HuH-7.5 (cell line): ENCODE measurements at regions not wholly inside any gene's neighbourhood (a gene's known extent, or its start where the extent isn't known, plus 50 kb on each side); places are given as distances from the start of the nearest gene placed in this dataset.
"Not testable (repeated sequence)": the region's sequence is repeated elsewhere in the genome, so short reads cannot be mapped to it uniquely, and the experiment has no call there.

Experiments
- DNase-seq: peaks from one replicate; pipeline ENCODE4 v3.0.0; 2011; ENCODE audit warnings: low spot score

DNA sequence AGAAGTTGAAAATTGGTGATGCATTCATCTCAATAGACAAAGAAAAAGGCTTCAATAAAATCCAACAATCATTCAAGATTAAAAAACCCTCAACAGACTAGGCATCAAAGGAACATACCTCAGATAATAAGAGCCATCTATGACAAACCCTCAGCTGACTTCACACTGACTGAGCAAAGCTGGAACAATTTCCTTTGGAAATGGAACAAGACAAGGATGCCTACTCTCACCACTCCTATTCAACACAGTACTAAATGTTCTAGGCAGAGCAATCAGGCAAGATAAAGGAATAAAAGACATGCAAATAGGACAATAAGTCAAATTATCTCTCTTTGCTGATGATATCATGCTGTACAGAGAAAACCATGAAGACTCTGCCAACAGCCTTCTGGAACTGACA, 1188.1 kb downstream of the DTWD2 start:
- DNase-seq = no peak

DNA sequence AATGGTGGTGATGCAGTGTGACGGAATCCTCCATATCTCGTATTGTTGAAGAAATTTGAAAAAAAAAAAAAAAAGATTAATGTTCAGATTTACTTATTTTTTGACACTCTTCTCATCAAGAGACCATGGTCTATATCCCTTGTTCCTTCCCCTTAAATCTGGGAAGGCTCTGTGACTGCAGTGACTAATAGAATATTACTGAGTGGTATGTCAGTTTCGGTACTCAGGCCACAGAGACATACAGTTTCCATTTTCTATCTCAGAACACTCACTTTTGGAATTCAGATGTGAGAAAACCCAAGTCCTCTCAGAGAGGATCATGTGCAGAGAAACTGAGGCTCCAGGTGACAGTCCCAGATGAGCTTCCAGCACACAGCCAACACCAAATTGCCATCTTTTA, 1193.5 kb downstream of the DTWD2 start:
- DNase-seq = no peak

DNA sequence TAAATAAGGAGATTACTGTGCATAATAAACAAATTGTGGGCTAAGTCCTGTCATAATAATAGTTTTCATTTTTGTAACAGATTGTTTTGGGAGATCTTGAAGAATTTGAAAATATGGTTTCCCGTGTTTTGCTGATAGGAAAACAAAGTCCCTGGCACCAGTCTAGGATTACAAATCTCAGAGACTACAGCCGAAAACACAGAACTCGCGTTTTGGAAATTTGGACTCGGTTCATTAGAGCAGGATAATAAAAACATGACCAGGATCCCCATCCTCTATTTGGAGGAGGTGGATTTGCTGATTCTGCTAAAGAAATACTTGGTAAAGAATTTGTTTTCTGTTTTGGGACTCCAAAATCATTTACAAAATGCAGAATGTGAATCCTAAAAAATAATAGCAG, 1194.4 kb downstream of the DTWD2 start:
- DNase-seq = no peak

DNA sequence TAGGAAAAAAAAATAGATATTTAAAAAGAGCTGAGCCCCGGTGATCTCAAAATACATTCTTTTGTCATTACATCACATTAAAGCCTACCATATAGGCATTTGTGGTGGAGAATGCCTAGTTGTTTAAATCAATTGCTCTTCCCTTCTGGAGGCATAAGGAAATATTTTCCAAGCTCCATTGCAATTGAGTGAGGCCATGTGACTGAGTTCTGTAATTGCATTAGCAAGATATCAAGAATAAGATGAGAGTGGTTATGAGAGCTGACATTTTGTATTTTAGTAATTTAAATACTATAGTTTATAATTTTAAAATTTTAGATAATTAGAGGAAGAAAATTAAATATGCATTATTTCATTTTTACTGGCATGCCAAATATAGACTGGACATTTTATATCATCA, 1195.9 kb downstream of the DTWD2 start:
- DNase-seq = no peak

DNA sequence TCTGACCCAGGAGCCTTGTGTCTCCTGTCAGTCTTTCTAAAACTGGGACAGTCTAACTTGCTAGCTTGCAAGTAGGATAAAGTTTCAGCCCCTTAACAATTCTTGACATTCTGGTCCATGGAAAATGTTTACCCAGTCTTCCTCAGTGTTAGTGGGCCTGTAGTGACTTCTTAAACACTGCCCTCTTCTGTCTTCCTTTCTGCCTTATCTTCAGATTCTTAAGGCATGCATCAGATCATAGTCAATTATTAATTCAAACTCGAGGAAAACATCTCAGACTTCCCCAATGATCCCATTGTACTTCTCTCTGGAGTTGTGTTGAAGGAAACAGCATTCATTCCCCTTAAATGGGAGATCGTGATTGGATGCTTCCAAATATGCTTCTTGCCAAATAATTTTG, 1199.8 kb downstream of the DTWD2 start:
- DNase-seq = no peak

DNA sequence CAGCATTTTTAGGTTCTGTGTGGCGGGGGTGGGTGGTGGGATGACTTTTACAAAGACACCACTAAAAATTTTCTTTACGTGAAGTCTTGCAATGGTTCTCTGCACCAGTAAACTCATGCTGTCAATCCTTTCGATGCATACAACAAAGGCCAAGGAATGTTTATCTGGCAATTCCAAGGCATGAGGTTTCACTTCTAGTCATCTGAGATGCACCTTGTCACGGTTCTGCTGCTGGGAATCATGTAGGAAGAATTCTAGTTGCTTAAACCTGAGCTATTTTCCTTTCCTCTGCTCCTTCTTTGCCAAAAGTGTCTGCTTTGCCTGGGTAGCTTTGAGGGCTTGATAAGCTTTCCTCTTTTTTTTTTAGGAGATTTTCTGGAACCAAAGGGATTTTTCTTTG, 1204.5 kb upstream of the SEMA6A start:
- DNase-seq = no peak

DNA sequence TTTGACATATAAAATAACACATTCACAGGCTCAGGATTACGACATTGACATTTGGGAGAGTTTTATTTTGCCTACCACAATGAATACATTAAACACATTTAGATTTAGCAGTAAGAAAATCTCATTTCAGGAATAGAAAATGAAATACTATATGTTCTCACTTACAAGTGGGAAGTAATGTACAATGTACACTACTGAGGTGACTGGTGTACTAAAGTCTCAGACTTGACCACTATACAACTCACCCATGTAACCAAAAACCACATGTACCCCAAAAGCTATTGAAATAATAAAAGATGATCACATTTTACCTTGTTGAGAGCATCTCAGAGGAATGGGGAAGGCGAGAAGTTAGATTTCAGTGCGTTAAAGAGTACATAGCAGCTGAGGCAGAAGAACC, 1202.4 kb upstream of the SEMA6A start:
- DNase-seq = no peak

DNA sequence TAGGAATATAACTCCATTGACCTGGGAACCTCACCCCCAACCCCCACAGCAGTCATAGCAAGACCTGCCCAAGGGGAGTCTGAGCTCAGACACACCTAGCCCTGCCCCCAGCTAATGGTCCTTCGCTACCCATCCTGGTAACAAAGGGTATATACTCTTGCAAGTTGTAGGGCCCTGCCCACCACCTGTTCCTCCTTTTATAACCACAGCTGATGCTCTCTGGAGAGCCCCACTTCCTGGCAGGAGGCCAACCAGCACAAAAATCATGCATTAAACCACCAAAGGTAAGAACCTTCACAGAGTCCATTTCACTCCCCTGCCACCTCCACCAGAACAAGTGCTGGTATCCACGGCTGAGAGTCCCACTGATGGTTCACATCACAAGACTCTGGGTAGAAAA, 1195.3 kb upstream of the SEMA6A start:
- DNase-seq = no peak

DNA sequence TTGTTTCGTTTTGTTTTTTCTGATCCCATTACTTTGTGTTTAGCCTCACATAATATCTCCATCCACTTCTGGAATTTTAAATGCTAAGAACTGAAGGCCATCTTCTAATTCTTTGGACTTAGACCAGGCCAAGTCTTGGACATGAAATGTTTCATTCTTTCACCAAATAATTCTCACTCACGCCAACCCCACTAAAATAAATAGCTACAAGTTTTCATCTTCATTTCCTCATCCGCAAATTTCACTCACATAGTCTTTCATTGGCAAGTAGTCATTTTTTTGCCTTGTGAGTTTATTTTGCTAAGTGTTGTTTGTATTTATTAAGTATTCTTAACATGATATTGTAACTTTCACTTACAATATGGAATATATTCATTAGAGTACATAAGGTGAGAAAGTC, 1188.6 kb upstream of the SEMA6A start:
- DNase-seq = no peak

DNA sequence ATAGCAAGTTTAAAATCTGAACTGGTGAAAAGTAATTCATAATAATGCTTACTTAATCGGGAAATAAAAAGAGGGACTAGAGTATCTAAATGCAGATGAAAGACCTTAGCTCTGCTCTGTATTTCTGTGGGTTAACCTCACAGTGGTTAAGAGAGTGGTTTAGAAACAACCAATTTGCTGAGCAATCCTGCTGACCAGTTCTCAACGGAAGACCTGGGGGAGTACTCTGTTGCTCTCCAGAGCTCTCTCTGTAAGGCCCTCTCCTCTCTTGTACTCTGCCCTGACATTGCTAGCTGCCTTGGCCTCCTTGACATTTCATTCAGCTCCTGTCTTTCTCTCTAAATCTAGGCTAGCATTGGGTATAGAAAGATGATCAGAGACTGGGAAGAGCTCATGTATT, 1186.6 kb upstream of the SEMA6A start:
- DNase-seq = no peak

DNA sequence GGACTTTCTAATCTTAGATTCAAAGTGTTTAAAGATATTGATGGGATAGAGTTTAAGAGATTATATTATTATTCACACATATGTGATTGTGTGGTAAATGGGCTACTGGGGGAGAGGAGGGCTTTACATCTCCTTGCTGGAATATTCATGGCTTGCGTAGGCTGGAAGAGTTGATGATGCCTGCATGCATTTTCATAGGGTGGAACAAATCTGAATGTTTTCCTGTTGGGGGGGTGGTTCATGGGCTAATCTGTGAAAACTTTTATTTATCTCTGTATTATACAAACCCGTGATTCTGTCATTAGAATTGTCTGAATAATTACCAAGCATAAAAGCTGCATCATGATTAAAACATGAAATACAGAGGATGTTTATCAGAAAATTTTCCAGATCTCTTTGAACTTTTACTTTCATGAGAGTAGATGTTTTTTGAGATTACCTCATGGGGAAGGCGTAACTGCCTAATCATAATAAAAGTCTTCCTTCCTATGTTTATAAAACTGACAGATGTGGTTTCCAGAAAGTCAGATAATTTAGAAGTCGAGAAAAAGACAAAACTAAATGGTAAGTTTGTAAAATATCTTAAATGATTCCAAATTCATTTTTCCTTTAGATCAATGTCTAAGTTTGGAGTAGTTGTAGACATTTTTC, 1185.4 kb upstream of the SEMA6A start:
- DNase-seq = no peak

DNA sequence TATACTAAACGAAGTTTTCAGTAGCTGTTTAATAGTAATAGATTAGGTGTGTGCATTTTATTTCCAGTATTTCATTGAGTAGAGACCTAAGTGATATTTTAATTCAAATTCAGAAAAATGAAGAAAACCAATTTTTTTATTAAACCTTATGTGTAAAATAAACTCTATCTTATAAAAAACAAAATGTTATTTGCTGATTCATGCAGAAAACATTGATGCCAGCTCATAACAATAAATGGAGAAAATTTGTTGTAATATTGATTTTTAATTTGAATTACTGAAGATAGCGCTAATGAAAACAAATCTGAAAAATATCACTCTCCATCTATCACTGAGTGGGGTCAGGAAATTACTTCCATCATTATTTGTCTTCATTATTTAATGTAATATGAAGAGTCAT, 1177.8 kb upstream of the SEMA6A start:
- DNase-seq = no peak

DNA sequence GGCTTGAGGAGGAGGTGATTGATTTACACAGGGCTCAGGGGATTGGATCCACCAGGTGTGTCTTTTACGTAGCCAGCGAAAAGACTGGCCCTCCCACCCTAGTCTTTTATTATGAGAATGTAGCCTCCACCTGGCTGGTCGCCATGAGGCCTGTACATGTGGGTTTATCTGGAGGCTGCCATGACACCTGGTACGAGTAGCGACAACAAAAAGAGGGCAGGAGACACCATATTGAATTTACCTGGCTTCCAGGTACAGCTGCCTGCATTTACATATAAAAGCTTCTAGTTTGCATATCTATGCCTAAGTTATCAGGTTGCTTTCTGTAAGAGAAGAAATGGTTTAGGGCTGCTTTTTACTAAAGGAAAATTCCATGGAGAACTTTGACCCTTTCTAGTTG, 1173.7 kb upstream of the SEMA6A start:
- DNase-seq = no peak

DNA sequence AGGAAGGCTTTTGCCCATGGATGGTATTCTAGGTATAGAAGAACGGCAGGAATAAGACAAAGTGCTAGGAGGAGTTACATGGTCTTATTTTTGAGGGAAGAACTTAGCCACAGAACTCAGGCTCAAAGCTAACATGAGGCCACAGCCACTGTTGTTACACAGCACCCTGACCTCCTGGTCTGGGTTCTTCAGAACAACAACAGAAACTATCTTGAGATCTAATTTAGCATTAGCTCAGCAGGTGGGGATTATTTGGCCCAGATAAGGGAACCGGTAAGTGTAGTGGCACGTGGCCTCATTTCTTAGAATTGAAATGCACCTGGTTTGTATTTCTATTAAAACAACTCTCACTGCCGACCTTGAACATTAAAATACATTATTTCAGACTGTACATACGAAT, 1168.7 kb upstream of the SEMA6A start:
- DNase-seq = no peak

DNA sequence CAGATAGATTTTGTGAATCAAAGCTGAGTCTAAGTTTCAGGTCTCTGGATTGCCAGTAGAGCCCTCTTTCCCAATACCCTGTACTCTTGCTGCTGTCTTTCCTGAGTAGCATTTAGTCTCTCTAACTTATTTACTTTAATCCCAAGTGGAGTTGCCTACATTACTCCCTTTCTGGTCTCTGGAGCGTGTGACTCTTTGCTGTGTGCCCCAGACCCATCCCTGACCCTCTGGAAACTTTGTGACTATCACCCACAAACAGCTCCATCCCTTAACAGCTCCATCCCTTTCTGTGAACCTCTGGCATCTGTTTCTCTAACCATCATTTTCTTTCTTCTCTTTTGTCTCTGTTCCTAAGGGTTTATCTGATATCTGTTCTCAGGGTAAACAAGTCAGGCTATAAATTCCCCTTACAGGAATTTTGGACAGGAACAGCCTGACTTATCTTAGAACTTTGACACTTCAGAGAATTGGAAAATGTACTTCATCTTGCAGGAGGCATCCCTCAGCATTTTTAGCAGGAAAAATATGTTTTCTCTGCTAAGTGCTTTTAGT, 1167.1 kb upstream of the SEMA6A start:
- DNase-seq = no peak

DNA sequence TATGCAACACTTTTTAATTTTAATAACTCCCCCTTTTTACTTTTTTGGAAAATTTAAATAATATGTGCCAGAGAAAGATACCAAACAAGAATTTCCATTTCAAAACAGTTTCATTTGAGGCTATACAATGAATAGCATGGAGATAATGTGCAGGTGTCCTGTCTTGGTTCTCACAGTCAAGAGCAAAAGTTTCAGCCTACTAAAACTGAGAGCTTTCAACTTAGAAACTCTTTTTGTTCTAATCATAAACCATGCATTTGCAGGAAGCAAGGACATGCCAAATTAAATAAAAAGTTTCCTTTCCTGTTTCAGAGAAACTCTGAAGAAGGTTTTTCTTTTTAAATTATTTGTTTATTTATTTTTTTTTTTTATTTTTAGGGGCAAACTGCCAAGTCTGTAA, 1165.6 kb upstream of the SEMA6A start:
- DNase-seq = no peak

DNA sequence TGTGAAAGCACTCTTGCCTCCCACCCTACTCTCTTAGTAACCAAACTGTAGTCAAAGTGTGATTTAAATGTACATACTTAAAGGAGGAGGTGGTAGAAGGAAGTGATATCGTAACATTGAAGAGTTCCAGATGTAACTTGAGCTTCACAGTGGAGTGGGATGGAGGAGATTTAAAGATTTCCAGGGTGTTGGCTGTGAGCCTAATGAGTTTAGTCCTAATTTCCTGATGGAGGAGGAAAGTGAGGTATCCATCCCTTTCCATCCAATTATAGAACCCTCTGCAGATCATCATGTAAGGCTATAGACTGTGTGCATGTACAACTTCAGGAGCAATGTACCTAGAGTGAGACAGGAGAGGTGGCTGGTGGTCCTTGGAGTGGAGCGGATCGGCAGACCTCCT, 1163.9 kb upstream of the SEMA6A start:
- DNase-seq = no peak

DNA sequence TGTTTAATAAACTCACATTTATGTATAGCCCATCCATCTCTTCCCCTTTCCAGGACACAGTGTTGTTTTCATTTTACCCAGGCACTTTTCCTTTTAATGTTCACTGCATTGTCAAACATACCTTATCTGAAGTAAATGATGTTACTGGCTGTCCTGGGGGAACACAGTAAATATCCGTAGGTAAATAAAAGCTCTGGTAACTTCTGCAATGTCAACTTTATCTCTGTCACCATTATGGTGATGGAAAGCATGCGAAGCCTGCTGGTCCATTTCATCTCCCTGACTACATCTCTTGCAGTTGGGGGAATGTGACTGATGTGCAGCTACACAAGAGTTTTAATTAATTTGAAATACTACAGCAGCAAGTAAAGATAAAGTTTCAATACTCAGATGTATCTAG, 1162.1 kb upstream of the SEMA6A start:
- no peak for DNase-seq

DNA sequence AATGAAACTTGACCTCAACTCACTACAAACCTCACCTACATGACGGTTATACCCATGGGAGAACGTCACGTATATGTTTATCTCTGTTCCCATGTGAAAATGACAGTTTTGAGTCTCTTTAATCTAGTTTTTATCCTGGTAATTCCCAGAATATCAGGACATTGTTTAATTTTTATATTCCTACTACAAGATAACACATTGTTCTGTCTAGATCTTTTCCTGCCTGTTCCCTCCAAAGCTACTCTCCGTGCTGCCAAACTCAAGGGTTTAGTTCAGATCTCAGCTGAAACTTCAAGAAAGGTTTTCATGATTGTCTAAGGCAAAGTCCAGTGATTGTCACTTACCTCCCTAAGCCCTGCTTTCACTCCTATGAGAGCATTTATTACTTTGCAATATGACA, 1159.4 kb upstream of the SEMA6A start:
- no peak for DNase-seq

DNA sequence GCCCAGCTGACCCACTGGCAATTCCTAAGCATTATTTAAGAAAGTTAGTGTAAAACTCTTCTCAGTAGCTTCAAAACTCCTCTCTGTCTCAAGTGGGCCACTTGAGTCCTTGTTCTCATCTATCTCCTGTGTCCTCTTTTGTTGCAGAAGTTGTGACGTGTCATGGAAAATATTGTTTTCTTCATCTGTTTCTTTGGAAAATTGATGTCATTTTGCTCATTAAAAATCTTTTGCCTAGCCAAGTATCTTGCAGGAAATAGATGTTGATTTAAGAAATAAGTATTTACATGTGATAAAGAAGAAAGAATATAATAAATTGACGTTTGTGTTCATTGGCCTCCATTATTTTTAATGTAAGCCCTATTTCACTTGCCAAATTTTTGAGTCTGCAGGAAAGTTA, 1158.4 kb upstream of the SEMA6A start:
- DNase-seq = no peak

DNA sequence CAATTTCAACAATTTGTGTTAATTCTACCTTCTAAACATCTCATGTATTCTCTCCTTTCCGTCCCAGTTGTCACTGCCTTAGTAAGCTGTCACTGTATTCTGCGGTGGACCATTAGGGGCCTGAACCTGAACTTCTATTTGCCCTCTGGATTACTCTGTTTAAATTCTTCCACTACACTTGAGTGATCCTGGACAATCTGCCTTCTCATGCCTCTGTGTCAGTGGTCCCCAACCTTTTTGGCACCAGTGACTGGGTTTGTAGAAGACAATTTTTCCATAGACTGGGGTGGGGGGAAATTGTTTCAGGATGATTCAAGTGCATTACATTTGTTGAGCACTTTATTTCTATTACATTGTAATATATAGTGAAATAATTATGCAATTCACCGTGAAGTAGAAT, 1157.6 kb upstream of the SEMA6A start:
- no peak for DNase-seq

DNA sequence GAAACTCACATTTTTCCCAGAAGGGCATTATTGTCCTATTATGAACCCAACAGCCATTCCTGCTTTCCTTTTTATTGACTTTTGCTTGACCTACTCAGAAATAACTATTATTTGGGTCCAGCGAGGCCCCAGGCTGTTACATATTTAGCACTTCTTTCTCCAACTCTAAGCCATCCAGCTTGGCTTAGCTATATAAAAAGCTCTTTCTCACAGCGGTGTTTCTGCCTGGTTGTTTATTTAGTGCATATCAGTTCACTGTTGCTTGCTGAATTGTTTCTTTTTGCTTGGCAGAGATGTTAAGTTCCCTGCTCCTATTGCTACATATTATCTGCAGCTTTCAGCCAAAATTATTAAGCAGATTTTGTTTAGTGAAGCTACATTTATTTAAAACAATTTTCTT, 1156.8 kb upstream of the SEMA6A start:
- no peak for DNase-seq

DNA sequence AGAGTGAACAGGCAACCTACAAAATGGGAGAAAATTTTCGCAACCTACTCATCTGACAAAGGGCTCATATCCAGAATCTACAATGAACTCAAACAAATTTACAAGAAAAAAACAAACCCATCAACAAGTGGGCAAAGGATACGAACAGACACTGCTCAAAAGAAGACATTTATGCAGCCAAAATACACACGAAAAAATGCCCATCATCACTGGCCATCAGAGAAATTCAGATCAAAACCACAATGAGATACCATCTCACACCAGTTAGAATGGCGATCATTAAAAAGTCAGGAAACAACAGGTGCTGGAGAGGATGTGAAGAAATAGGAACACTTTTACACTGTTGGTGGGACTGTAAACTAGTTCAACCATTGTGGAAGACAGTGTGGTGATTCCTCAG, 1146.2 kb upstream of the SEMA6A start:
- not testable (repeated sequence) for DNase-seq

DNA sequence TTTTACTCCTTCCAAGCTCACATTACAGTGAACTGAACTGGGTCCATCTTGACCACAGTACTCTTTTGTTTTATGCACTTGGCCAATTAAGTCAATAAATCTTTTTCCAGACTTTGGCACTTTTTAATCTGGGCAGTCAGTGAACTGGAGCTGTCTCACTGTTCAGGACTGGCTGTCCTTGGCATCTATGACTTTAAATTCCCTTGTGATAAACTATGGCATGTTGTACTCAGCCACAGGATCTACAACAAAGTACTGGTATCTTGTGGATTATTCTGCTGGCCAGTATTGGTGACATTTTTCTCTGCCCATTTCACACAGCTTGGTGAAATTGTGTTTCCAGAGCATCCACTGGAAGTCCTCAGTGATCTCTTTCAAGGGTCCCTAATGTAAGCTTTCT, 1144.8 kb upstream of the SEMA6A start:
- DNase-seq = no peak
